Right lung (tissue), 2 donors: ENCODE measurements at regions not wholly inside any gene's neighbourhood (a gene's known extent, or its start where the extent isn't known, plus 50 kb on each side); places are given as distances from the start of the nearest gene placed in this dataset.

Experiments used
- DNase-seq, 2 donors: peaks; one replicate each; pipeline ENCODE4 v3.0.0-alpha.2; 2013

GRCh38 chr11:122399375-122399774, 256.1 kb upstream of the UBASH3B start:
- no peak for DNase-seq

- no peak for DNase-seq
Observed at GRCh38 chr11:122398851-122399250, 256.7 kb upstream of the UBASH3B start.

GRCh38 chr11:122398167-122398566, 257.4 kb upstream of the UBASH3B start:
- DNase-seq: no peak

- no peak for DNase-seq
Observed at GRCh38 chr11:122395282-122395681, 260.2 kb upstream of the UBASH3B start.

GRCh38 chr11:122394313-122394712, 261.2 kb upstream of the UBASH3B start:
- no peak for DNase-seq

GRCh38 chr11:122393209-122393860, 262.2 kb upstream of the UBASH3B start:
- DNase-seq: no peak

- no peak for DNase-seq
Observed at GRCh38 chr11:122392508-122392907, 263.0 kb upstream of the UBASH3B start.

- no peak for DNase-seq
Observed at GRCh38 chr11:122391049-122391448, 264.5 kb upstream of the UBASH3B start.

GRCh38 chr11:122383186-122383585, 267.2 kb upstream of the BLID start:
- DNase-seq: no peak

GRCh38 chr11:122375687-122376399, 259.8 kb upstream of the BLID start:
- DNase-seq: no peak

- DNase-seq: no peak
Observed at GRCh38 chr11:122368796-122369195, 252.8 kb upstream of the BLID start.

- DNase-seq: peak; percentile 79 to 86
Observed at GRCh38 chr11:122367809-122368231, 251.8 kb upstream of the BLID start.

GRCh38 chr11:122365610-122366360, 249.8 kb upstream of the BLID start:
- no peak for DNase-seq

- no peak for DNase-seq
Observed at GRCh38 chr11:122363296-122363695, 247.3 kb upstream of the BLID start.

GRCh38 chr11:122362381-122362780, 246.4 kb upstream of the BLID start:
- DNase-seq: no peak

GRCh38 chr11:122360875-122361274, 244.9 kb upstream of the BLID start:
- no peak for DNase-seq

- no peak for DNase-seq
Observed at GRCh38 chr11:122359081-122359571, 243.1 kb upstream of the BLID start.

- DNase-seq: no peak
Observed at GRCh38 chr11:122358292-122358691, 242.3 kb upstream of the BLID start.

- DNase-seq: no peak
Observed at GRCh38 chr11:122355968-122356367, 240.0 kb upstream of the BLID start.

- DNase-seq: no peak
Observed at GRCh38 chr11:122354025-122354697, 238.1 kb upstream of the BLID start.

- DNase-seq: no peak
Observed at GRCh38 chr11:122353561-122353960, 237.5 kb upstream of the BLID start.
